Panc1 (cell line): ENCODE measurements at regions not wholly inside any gene's neighbourhood (a gene's known extent, or its start where the extent isn't known, plus 50 kb on each side); places are given as distances from the start of the nearest gene placed in this dataset.

Experiments used
- CTCF ChIP-seq: fragments of 450-650 bp; IDR thresholded peaks from 2 replicates; pipeline ENCODE4 v1.5.1; 2017; ENCODE audit warnings: mild to moderate bottlenecking
- POLR2AphosphoS5 ChIP-seq: IDR thresholded peaks from 2 replicates; pipeline ENCODE4 v1.6.1; 2012; ENCODE audit warnings: mild to moderate bottlenecking, low read depth, low read length, moderate library complexity
- SIN3A ChIP-seq: IDR thresholded peaks from 2 replicates; pipeline ENCODE4 v1.6.1; 2012; ENCODE audit warnings: low read depth, mild to moderate bottlenecking, low read length, moderate library complexity, borderline replicate concordance; ENCODE audit not compliant: insufficient read depth
- TCF7L2 ChIP-seq: IDR thresholded peaks from 2 replicates; pipeline ENCODE4 v1.6.1; 2011; ENCODE audit warnings: mild to moderate bottlenecking, low read depth, low read length, inconsistent platforms

GRCh38 chr7:51706851-51707250, 390.2 kb upstream of the COBL start:
- TF ChIP-seq CTCF (no peak), POLR2AphosphoS5 (no peak), SIN3A (no peak), TCF7L2 (no peak)
